ENCODE measurements at regions not wholly inside any gene's neighbourhood (a gene's known extent, or its start where the extent isn't known, plus 50 kb on each side); places are given as distances from the start of the nearest gene placed in this dataset.

DNA sequence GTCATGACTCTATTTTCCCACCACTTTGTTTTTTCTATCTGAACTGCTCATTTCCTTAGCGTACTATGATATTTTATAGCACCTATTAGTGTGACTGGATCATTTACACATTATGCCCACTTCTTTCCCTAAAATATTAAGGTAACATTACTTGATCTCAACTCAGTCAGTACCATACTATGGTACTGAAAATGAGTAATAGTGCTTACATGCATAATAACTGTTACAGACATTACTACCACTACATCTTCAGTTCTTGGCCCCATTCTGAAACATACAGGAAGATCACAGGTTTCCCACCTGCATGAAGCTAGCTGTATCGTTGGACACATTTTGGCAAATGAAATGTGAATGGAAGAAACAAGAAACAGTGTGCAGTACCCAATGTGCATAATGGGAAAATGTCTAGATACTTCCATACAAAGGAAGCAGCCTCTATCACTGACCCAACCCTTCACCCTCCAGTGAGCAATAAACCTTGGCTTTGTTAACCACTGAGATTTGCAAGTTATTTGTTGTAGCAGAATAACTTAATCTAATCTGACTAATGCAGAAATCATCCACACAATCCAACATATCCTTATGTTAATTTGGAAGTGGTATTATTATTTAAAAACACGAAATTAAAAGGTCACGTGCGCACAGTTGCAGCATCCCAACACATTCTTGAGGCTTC, 108.6 kb upstream of the DOK5 start:
- no peak for DNase-seq
- Mint-ChIP-seq H3K4me1 (ENCODE audit: low read depth, unreplicated experiment) (peaks cover 8% of the 10 kb centered on the region), H3K9me3 (ENCODE audit: unreplicated experiment) (no peaks in the 10 kb centered on the region), H3K4me3 (ENCODE audit: unreplicated experiment) (no peak overlapping the region), H3K36me3 (ENCODE audit: unreplicated experiment) (no peaks in the 10 kb centered on the region), H3K27ac (ENCODE audit: unreplicated experiment) (no peak overlapping the region), H3K27me3 (ENCODE audit: unreplicated experiment) (no peaks in the 10 kb centered on the region)
- TF ChIP-seq, protein P1, sequence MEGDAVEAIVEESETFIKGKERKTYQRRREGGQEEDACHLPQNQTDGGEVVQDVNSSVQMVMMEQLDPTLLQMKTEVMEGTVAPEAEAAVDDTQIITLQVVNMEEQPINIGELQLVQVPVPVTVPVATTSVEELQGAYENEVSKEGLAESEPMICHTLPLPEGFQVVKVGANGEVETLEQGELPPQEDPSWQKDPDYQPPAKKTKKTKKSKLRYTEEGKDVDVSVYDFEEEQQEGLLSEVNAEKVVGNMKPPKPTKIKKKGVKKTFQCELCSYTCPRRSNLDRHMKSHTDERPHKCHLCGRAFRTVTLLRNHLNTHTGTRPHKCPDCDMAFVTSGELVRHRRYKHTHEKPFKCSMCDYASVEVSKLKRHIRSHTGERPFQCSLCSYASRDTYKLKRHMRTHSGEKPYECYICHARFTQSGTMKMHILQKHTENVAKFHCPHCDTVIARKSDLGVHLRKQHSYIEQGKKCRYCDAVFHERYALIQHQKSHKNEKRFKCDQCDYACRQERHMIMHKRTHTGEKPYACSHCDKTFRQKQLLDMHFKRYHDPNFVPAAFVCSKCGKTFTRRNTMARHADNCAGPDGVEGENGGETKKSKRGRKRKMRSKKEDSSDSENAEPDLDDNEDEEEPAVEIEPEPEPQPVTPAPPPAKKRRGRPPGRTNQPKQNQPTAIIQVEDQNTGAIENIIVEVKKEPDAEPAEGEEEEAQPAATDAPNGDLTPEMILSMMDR (IDR thresholded peaks at IDR 0.05; ENCODE audit: partially characterized antibody, unreplicated experiment), result no peak

DNA sequence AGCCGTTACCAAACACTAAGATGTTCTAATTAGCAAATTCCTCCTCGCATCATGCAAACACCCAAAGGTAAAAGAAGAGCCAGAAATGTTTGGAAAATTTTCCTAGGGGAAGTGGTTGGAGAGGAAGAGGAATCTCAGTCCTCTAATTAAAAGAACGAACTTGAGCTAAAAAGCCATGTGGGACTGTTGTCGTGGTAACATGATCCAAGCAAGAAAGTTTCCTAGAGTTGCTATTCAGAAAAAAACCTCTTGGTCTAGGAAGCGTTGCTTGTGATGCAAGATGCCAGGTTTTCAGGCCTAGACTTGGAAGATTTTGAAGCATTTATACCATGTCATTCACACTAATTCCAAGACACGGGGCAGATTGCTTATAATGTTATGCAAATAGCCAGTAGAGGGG, 106.8 kb upstream of the DOK5 start:
- Mint-ChIP-seq H3K4me1 (ENCODE audit: low read depth, unreplicated experiment) (peaks cover 8% of the 10 kb centered on the region), H3K27me3 (ENCODE audit: unreplicated experiment) (no peaks in the 10 kb centered on the region), H3K36me3 (ENCODE audit: unreplicated experiment) (no peaks in the 10 kb centered on the region), H3K9me3 (ENCODE audit: unreplicated experiment) (no peaks in the 10 kb centered on the region), H3K27ac (ENCODE audit: unreplicated experiment) (no peak overlapping the region), H3K4me3 (ENCODE audit: unreplicated experiment) (no peak overlapping the region)
- DNase-seq, result no peak
- TF ChIP-seq, protein P1 (IDR thresholded peaks at IDR 0.05; ENCODE audit: partially characterized antibody, unreplicated experiment), result no peak

DNA sequence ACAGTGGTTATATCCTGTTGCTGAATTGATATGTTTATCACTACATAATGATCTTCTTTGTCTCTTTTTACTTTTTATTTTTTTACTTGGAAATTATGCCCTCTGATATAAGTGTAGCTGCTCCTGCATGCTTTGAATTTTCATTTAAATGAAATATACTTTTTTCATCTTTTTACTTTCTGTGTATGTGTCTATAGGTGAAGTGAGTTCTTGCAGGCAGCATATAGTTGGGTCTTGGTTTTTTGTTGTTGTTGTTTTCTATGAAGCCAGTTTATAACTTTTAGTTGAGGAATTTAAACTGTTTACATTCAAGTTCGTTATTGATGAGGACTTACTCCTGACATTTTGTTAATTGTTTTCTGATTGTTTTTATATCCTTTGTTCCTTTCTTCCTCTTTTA, 103.1 kb upstream of the DOK5 start:
- Mint-ChIP-seq H3K27ac (ENCODE audit: unreplicated experiment) (no peak overlapping the region), H3K4me1 (ENCODE audit: low read depth, unreplicated experiment) (peaks cover 6% of the 10 kb centered on the region), H3K4me3 (ENCODE audit: unreplicated experiment) (no peak overlapping the region), H3K27me3 (ENCODE audit: unreplicated experiment) (no peaks in the 10 kb centered on the region), H3K9me3 (ENCODE audit: unreplicated experiment) (peaks cover 2% of the 10 kb centered on the region), H3K36me3 (ENCODE audit: unreplicated experiment) (no peaks in the 10 kb centered on the region)
- TF ChIP-seq, protein P1 (IDR thresholded peaks at IDR 0.05; ENCODE audit: partially characterized antibody, unreplicated experiment), result no peak
- DNase-seq, result no peak

DNA sequence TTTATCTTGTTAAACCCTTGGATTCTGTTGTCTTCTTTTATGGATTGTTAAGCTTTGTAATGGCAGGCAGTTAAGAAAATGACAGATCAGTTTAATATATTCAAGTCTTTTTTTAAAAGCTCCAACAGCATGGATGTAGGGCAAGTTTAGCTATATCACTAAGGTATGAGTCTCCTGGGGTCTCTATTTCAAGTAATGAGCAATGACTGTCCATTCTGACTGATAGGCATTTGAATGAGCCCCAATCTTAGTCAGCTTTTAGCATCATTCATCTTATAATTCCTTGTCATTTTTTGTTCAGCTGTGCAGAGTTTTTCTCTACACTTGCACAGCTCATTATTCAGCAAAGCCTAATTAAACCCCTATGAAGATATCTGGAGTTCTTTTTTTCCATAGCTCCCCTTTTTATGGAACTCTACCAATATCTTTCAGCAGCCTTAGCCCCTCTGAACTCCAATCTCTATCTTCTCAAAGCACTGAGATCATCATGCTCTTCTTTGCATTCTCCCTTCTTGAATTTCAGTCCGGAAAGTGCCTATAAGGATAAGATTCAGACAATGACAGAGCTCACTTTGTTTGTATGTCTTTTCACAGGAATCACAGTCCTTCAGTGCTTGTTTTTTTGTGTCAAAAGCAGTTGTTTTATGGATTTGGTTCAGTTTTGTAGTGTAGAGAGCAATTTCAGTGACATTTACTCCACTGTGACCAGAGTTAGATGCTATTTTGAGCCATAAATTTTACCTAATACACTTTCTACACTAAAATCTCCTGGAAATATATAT, 97.2 kb upstream of the DOK5 start:
- peaks cover 2% of the 10 kb centered on the region for H3K4me1 Mint-ChIP-seq (ENCODE audit: low read depth, unreplicated experiment)
- peaks cover under 1% of the 10 kb centered on the region for H3K36me3 Mint-ChIP-seq (ENCODE audit: unreplicated experiment)
- no peaks in the 10 kb centered on the region for H3K27me3 Mint-ChIP-seq (ENCODE audit: unreplicated experiment)

More for the DNA sequence above, 97.2 kb upstream of the DOK5 start:
- Mint-ChIP-seq H3K27ac (ENCODE audit: unreplicated experiment) (no peak overlapping the region), H3K9me3 (ENCODE audit: unreplicated experiment) (peaks cover 4% of the 10 kb centered on the region), H3K4me3 (ENCODE audit: unreplicated experiment) (no peak overlapping the region)
- DNase-seq, result no peak
- TF ChIP-seq, protein P1 (IDR thresholded peaks at IDR 0.05; ENCODE audit: partially characterized antibody, unreplicated experiment), result no peak

All from glutamatergic neuron (in vitro differentiated cells).